Right lobe of liver (tissue), 6 donors: ENCODE measurements at regions not wholly inside any gene's neighbourhood (a gene's known extent, or its start where the extent isn't known, plus 50 kb on each side); places are given as distances from the start of the nearest gene placed in this dataset.

ENCODE experiments used
- ATAC-seq, 4 donors: fragments of 200-7000 bp; cut with Tn5 transposase; one replicate each; pipeline ENCODE4 v1.9.1; 2020; ENCODE audit warnings: mild to moderate bottlenecking in 4 of 4, moderate library complexity in 4 of 4
- DNase-seq, 3 donors: peaks; one replicate each; pipeline ENCODE4 v3.0.0-alpha.2; 2020
- H3K27ac ChIP-seq, 3 donors: fragments of 200-600 bp; one replicate each; pipeline ENCODE4 v1.8.0; 2022
- H3K27me3 ChIP-seq, 2 donors: fragments of 200-600 bp; one replicate each; pipeline ENCODE4 v1.8.0; 2022
- H3K36me3 ChIP-seq, 4 donors: fragments of 200-600 bp; sonication (generic) in 1 of 4; one replicate each; pipeline versions ENCODE4 v1.5.1 to v1.8.0; 2017 to 2022; ENCODE audit warnings: control low read depth in 1 of 4
- H3K4me1 ChIP-seq, 4 donors: fragments of 200-600 bp; sonication (generic) in 1 of 4; one replicate each; pipeline versions ENCODE4 v1.5.1 to v1.8.0; 2017 to 2022; ENCODE audit warnings: control low read depth in 1 of 4
- H3K4me3 ChIP-seq, 3 donors: fragments of 200-600 bp; one replicate each; pipeline ENCODE4 v1.8.0; 2022
- H3K9me3 ChIP-seq, 4 donors: fragments of 200-600 bp; sonication (generic) in 1 of 4; one replicate each; pipeline versions ENCODE4 v1.5.1 to v1.8.0; 2017 to 2022; ENCODE audit warnings: control low read depth in 1 of 4
- CTCF ChIP-seq, 4 donors: fragments of 200-600 bp in 3 of 4; fragments of 450-650 bp in 1 of 4; IDR thresholded peaks; one replicate each; pipeline versions ENCODE4 v1.5.1 to v1.8.0; 2016 to 2022; ENCODE audit warnings: antibody characterized with exemption in 4 of 4, mild to moderate bottlenecking in 2 of 4
- POLR2A ChIP-seq: fragments of 450-650 bp; IDR thresholded peaks from one replicate; pipeline ENCODE4 v1.6.1; 2017; ENCODE audit warnings: antibody characterized with exemption, mild to moderate bottlenecking
- WGBS: methylation state at CpG from one replicate; pipeline ENCODE4 v1.1.6; 2018; ENCODE audit warnings: low coverage, low lambda C conversion rate; ENCODE audit not compliant: insufficient coverage; ENCODE audit errors: missing lambda C conversion rate; 5-methylcytosine and 5-hydroxymethylcytosine counted together
- intact Hi-C, 2 donors: fragments of 100-400 bp; cut with DNase I; formaldehyde crosslinking; loops; one replicate each; pipeline versions ENCODE4 v1.11.2 to v1.14.1; 2022
- donor health status: DM: no; HTN: yes; CAD: no.
- donor health status: DM: no; HTN: no; CAD: no.
- donor health status: DM: no; HTN: no; CAD: no.
- donor health status: DM: no; HTN: yes; CAD: no.
- donor health status: DM: no; HTN: yes; CAD: no.

GRCh38 chr2:49813208-49813607 lies 658.9 kb upstream of the FSHR start:
- DNase-seq: no peak
- H3K27me3 ChIP-seq: no peaks in the 10 kb centered on the region
- H3K9me3 ChIP-seq: no peaks in the 10 kb centered on the region
- 50% methylated on average over 1 of the region's 1 CpG for WGBS
- no peak for ATAC-seq
- no peaks in the 10 kb centered on the region for H3K4me1 ChIP-seq
- intact Hi-C loops: no loop called here
- no peaks in the 10 kb centered on the region for H3K36me3 ChIP-seq
- no peak for TF ChIP-seq POLR2A
- TF ChIP-seq CTCF (IDR thresholded peaks at IDR 0.05): no peak
- H3K4me3 ChIP-seq: no peak overlapping the region
- H3K27ac ChIP-seq: no peak overlapping the region

GRCh38 chr2:49812730-49813129 lies 658.4 kb upstream of the FSHR start:
- Histone ChIP-seq H3K4me3 (no peak overlapping the region), H3K27me3 (no peaks in the 10 kb centered on the region), H3K36me3 (no peaks in the 10 kb centered on the region), H3K4me1 (no peaks in the 10 kb centered on the region), H3K27ac (no peak overlapping the region), H3K9me3 (no peaks in the 10 kb centered on the region)
- no peak for ATAC-seq
- no peak for DNase-seq
- TF ChIP-seq CTCF (IDR thresholded peaks at IDR 0.05): no peak
- TF ChIP-seq POLR2A: no peak
- intact Hi-C loops: no loop called here

- Histone ChIP-seq H3K4me1 (no peaks in the 10 kb centered on the region), H3K27me3 (no peaks in the 10 kb centered on the region), H3K9me3 (no peaks in the 10 kb centered on the region), H3K27ac (no peak overlapping the region), H3K36me3 (no peaks in the 10 kb centered on the region), H3K4me3 (no peak overlapping the region)
- intact Hi-C loops: no loop called here
- ATAC-seq (no peak), DNase-seq (no peak)
- WGBS: 56% methylated on average over 4 of the region's 4 CpGs
- TF ChIP-seq POLR2A (no peak), CTCF (IDR thresholded peaks at IDR 0.05) (no peak)
These were observed 657.2 kb upstream of the FSHR start for GRCh38 chr2:49811502-49811901.

DNA sequence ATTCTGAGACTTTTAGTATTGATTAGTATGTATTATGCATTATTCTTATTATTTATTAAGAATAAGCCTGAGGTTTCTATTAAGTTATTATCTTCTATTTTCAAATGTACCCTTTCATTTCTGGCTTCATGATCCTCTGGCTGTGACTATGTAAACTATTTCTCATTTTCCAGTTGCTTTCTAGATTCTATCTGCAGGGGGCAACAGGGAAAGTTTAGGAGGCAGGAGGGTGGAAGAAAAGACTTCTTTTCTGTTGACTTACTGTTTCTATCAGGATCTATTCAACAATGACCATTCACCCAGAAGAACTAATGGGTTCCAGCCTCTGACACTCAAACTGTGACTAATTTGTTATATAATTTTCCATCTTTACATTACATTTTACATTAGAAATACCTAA lies 653.4 kb upstream of the FSHR start:
- Histone ChIP-seq H3K27ac (no peak overlapping the region), H3K27me3 (no peaks in the 10 kb centered on the region), H3K4me1 (no peaks in the 10 kb centered on the region), H3K9me3 (no peaks in the 10 kb centered on the region), H3K36me3 (no peaks in the 10 kb centered on the region), H3K4me3 (no peak overlapping the region)
- intact Hi-C loops: no loop called here
- TF ChIP-seq POLR2A (no peak), CTCF (IDR thresholded peaks at IDR 0.05) (no peak)
- no peak for DNase-seq
- ATAC-seq: no peak

DNA sequence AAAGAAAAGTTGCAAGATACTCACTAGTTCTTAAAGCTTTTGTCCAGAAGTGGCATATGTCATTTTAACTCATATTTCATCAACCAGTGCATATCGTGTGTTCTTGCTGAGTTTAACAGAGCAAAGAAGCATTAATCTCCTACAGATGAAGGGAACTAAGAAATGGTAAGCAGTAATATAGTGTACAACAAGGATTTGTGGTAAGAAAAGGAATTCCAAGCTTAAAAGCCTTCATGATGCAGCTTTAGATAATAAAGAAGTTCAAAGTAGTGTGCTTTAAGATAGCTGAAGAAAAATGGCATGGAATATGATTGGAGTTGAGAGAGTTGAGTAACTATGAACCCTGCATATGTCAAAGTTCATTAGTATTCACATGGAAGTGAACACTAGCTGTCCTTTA lies 649.8 kb upstream of the FSHR start:
- WGBS: 50% methylated on average over 1 of the region's 1 CpG
- Histone ChIP-seq H3K9me3 (no peaks in the 10 kb centered on the region), H3K27ac (no peak overlapping the region), H3K27me3 (no peaks in the 10 kb centered on the region), H3K4me3 (no peak overlapping the region), H3K4me1 (no peaks in the 10 kb centered on the region), H3K36me3 (no peaks in the 10 kb centered on the region)
- ATAC-seq (no peak), DNase-seq (no peak)
- TF ChIP-seq POLR2A (no peak), CTCF (IDR thresholded peaks at IDR 0.05) (no peak)
- intact Hi-C loops: no loop called here
